GM18867 (cell line): ENCODE measurements at regions not wholly inside any gene's neighbourhood (a gene's known extent, or its start where the extent isn't known, plus 50 kb on each side); places are given as distances from the start of the nearest gene placed in this dataset.
"Not testable (repeated sequence)": the region's sequence is repeated elsewhere in the genome, so short reads cannot be mapped to it uniquely, and the experiment has no call there.

Experiments used
- ATAC-seq: cut with Tn5 transposase; IDR thresholded peaks from one replicate; pipeline ENCODE4 v1.9.1; 2021; ENCODE audit warnings: mild to moderate bottlenecking, moderate library complexity; ENCODE audit not compliant: unreplicated experiment

GRCh38 chr4:160549951-160550519 lies 1447.2 kb downstream of the RAPGEF2 start:
- ATAC-seq = not testable (repeated sequence)

- ATAC-seq = no peak
These were observed 1459.8 kb downstream of the RAPGEF2 start for GRCh38 chr4:160562661-160563060.

GRCh38 chr4:160563552-160564282 lies 1460.8 kb downstream of the RAPGEF2 start:
- no peak for ATAC-seq

GRCh38 chr4:160567634-160568033 lies 1464.8 kb downstream of the RAPGEF2 start:
- ATAC-seq = no peak

GRCh38 chr4:160570271-160570670 lies 1467.4 kb downstream of the RAPGEF2 start:
- no peak for ATAC-seq

- not testable (repeated sequence) for ATAC-seq
These were observed 1471.4 kb downstream of the RAPGEF2 start for GRCh38 chr4:160574272-160574671.

GRCh38 chr4:160580581-160580980 lies 1477.7 kb downstream of the RAPGEF2 start:
- no peak for ATAC-seq

GRCh38 chr4:160592258-160592657 lies 1489.4 kb downstream of the RAPGEF2 start:
- ATAC-seq = no peak

GRCh38 chr4:160595646-160596045 lies 1492.8 kb downstream of the RAPGEF2 start:
- ATAC-seq = no peak

GRCh38 chr4:160604541-160604940 lies 1501.7 kb downstream of the RAPGEF2 start:
- ATAC-seq = no peak

GRCh38 chr4:160611181-160611580 lies 1508.3 kb downstream of the RAPGEF2 start:
- no peak for ATAC-seq

GRCh38 chr4:160631044-160631443 lies 1528.2 kb downstream of the RAPGEF2 start:
- no peak for ATAC-seq

GRCh38 chr4:160652790-160653189 lies 1511.0 kb downstream of the FSTL5 start:
- no peak for ATAC-seq

GRCh38 chr4:160675550-160675949 lies 1488.2 kb downstream of the FSTL5 start:
- ATAC-seq = no peak

- no peak for ATAC-seq
These were observed 1478.1 kb downstream of the FSTL5 start for GRCh38 chr4:160685729-160686128.

- ATAC-seq = no peak
These were observed 1462.1 kb downstream of the FSTL5 start for GRCh38 chr4:160701671-160702070.

GRCh38 chr4:160709026-160709425 lies 1454.8 kb downstream of the FSTL5 start:
- no peak for ATAC-seq

GRCh38 chr4:160709546-160709945 lies 1454.3 kb downstream of the FSTL5 start:
- no peak for ATAC-seq

GRCh38 chr4:160716551-160716950 lies 1447.2 kb downstream of the FSTL5 start:
- no peak for ATAC-seq

GRCh38 chr4:160717848-160718247 lies 1446.0 kb downstream of the FSTL5 start:
- ATAC-seq = no peak

- no peak for ATAC-seq
These were observed 1439.7 kb downstream of the FSTL5 start for GRCh38 chr4:160724063-160724462.

- no peak for ATAC-seq
These were observed 1418.7 kb downstream of the FSTL5 start for GRCh38 chr4:160745126-160745525.

- ATAC-seq = not testable (repeated sequence)
These were observed 1417.2 kb downstream of the FSTL5 start for GRCh38 chr4:160746585-160746984.
